GM23338 (cell line): ENCODE measurements at regions not wholly inside any gene's neighbourhood (a gene's known extent, or its start where the extent isn't known, plus 50 kb on each side); places are given as distances from the start of the nearest gene placed in this dataset.

Experiments
- ATAC-seq: fragments of 200-7000 bp; cut with Tn5 transposase; 3 replicates; pipeline ENCODE4 v1.9.1; 2020
- DNase-seq: peaks from one replicate; pipeline ENCODE4 v3.0.0-alpha.2; 2015; ENCODE audit warnings: low spot score
- H2AFZ ChIP-seq: fragments of 200-600 bp; sonication (generic); 2 replicates; pipeline ENCODE4 v1.8.0; 2016; ENCODE audit warnings: antibody characterized with exemption, mild to moderate bottlenecking, moderate library complexity
- H3F3A ChIP-seq: fragments of 200-600 bp; sonication (generic); replicated peaks from 2 replicates; pipeline ENCODE4 v1.8.0; 2017; ENCODE audit warnings: antibody characterized with exemption, mixed run types, low read depth
- H3K27ac ChIP-seq: fragments of 200-600 bp; sonication (generic); 2 replicates; pipeline ENCODE4 v1.6.1; 2016; ENCODE audit warnings: low read depth
- H3K27me3 ChIP-seq: fragments of 200-600 bp; sonication (generic); 2 replicates; pipeline ENCODE4 v1.8.0; 2016; ENCODE audit warnings: mild to moderate bottlenecking, mixed run types, moderate library complexity; ENCODE audit not compliant: insufficient read depth
- H3K36me3 ChIP-seq: fragments of 200-600 bp; sonication (generic); 2 replicates; pipeline ENCODE4 v1.8.0; 2016; ENCODE audit warnings: mild to moderate bottlenecking; ENCODE audit not compliant: insufficient read depth
- H3K4me1 ChIP-seq: fragments of 200-600 bp; sonication (generic); 2 replicates; pipeline ENCODE4 v1.8.0; 2016; ENCODE audit warnings: mild to moderate bottlenecking, moderate library complexity; ENCODE audit not compliant: insufficient read depth
- H3K4me2 ChIP-seq: fragments of 200-600 bp; sonication (generic); 2 replicates; pipeline ENCODE4 v1.7.1; 2017; ENCODE audit warnings: mixed run types
- H3K4me3 ChIP-seq: fragments of 200-600 bp; sonication (generic); 2 replicates; pipeline ENCODE4 v1.6.1; 2016; ENCODE audit warnings: mixed run types
- H3K79me2 ChIP-seq: fragments of 200-600 bp; sonication (generic); replicated peaks from 2 replicates; pipeline ENCODE4 v1.8.0; 2017; ENCODE audit warnings: mild to moderate bottlenecking; ENCODE audit not compliant: insufficient read depth
- H3K9me2 ChIP-seq: fragments of 200-600 bp; sonication (generic); 2 replicates; pipeline ENCODE4 v1.8.0; 2017; ENCODE audit not compliant: insufficient read depth
- H4K20me1 ChIP-seq: fragments of 200-600 bp; sonication (generic); replicated peaks from 2 replicates; pipeline ENCODE4 v1.8.0; 2017; ENCODE audit warnings: mild to moderate bottlenecking; ENCODE audit not compliant: insufficient read depth
- H3K27ac Mint-ChIP-seq: 2 replicates; pipeline ENCODE4 v1.8.0; 2020; ENCODE audit warnings: inconsistent platforms, mild to moderate bottlenecking, moderate library complexity, mixed read lengths
- H3K27me3 Mint-ChIP-seq: 3 replicates; pipeline ENCODE4 v1.8.0; 2022; ENCODE audit warnings: low read depth, mild to moderate bottlenecking, moderate library complexity, mixed read lengths, inconsistent platforms; ENCODE audit not compliant: insufficient read depth, poor library complexity
- H3K36me3 Mint-ChIP-seq: 3 replicates; pipeline ENCODE4 v1.8.0; 2021; ENCODE audit warnings: low read depth, mild to moderate bottlenecking, inconsistent platforms, moderate library complexity, mixed read lengths
- H3K4me1 Mint-ChIP-seq: 3 replicates; pipeline ENCODE4 v1.8.0; 2020; ENCODE audit warnings: mild to moderate bottlenecking, inconsistent platforms, mixed read lengths
- H3K4me3 Mint-ChIP-seq: 3 replicates; pipeline ENCODE4 v1.8.0; 2021; ENCODE audit warnings: moderate library complexity, mild to moderate bottlenecking, inconsistent platforms, mixed read lengths
- H3K9me3 Mint-ChIP-seq: 3 replicates; pipeline ENCODE4 v1.8.0; 2020; ENCODE audit warnings: moderate library complexity, mild to moderate bottlenecking, inconsistent platforms, mixed read lengths
- CTCF ChIP-seq, 2 experiments: fragments of 200-600 bp in 1 of 2; sonication (generic) in 1 of 2; conservative IDR thresholded peaks; 2 replicates each; pipeline versions ENCODE4 v1.5.1 to v1.6.1; 2016 to 2017; ENCODE audit warnings: antibody characterized with exemption in 2 of 2, low read depth in 2 of 2, mild to moderate bottlenecking in 2 of 2, moderate library complexity in 1 of 2
- EZH2 ChIP-seq: fragments of 200-600 bp; sonication (generic); IDR thresholded peaks from one replicate; pipeline ENCODE4 v1.8.0; 2017; ENCODE audit warnings: antibody characterized with exemption, mild to moderate bottlenecking, low read depth; ENCODE audit not compliant: unreplicated experiment
- JUNB ChIP-seq: IDR thresholded peaks from one replicate; pipeline ENCODE4 v1.6.1; 2016; ENCODE audit warnings: antibody characterized with exemption; ENCODE audit not compliant: unreplicated experiment
- STAT1 ChIP-seq: IDR thresholded peaks from one replicate; pipeline ENCODE4 v1.6.1; 2016; ENCODE audit warnings: antibody characterized with exemption; ENCODE audit not compliant: unreplicated experiment
- ZNF462 ChIP-seq: fragments of 250-450 bp; sonication (Bioruptor Pico); IDR thresholded peaks from 2 replicates; pipeline ENCODE4 v1.5.0; 2020; ENCODE audit warnings: mild to moderate bottlenecking, moderate library complexity
- TF ChIP-seq, protein P1 (sequence below): IDR thresholded peaks from 2 replicates; pipeline ENCODE4 v1.6.1; 2016; ENCODE audit warnings: antibody characterized with exemption

- TF ChIP-seq ZNF462 (CRISPR knock-in tag) (no peak), JUNB (no peak)
Observed at GRCh38 chr6:148107911-148108310, 234.7 kb upstream of the SASH1 start (continued).

DNA sequence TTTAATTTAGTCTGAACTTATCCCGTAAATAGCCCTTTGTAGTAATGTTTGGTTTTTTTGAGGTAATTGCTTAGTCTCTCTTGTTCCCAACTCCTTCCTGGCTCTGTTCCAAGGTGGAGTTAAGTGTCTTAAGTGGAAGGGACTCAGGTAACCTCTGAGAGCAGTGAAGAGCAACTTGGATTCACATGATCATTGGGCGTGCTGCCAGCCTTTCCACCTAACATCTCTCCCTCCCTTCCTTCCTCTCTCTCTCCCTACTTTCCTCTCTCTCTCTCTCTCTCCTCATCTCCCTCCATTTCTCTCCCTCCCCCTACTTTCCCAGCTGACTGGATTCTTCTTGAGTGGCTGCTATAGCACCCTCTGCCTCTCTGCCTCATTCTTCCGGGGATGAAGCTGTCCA lies 232.9 kb upstream of the SASH1 start:
- DNase-seq (no peak), ATAC-seq (no peak)
- no peaks in the 10 kb centered on the region for H3K36me3 ChIP-seq
- H4K20me1 ChIP-seq, result no peaks in the 10 kb centered on the region
- no peaks in the 10 kb centered on the region for H3K36me3 Mint-ChIP-seq
- no peak overlapping the region for H3K4me2 ChIP-seq
- no peak overlapping the region for H3K4me3 ChIP-seq
- H3K27me3 Mint-ChIP-seq, result no peaks in the 10 kb centered on the region
- H3K9me3 Mint-ChIP-seq, result no peaks in the 10 kb centered on the region
- H3K4me1 ChIP-seq, result no peaks in the 10 kb centered on the region
- H3K9me2 ChIP-seq, result 0 out of 2 replicates have a peak, but pooled peaks cover 6% of the 10 kb centered on the region
- H2AFZ ChIP-seq, result no peak overlapping the region
- no peak overlapping the region for H3K4me3 Mint-ChIP-seq
- no peaks in the 10 kb centered on the region for H3K4me1 Mint-ChIP-seq
- no peak overlapping the region for H3K27ac Mint-ChIP-seq
- H3K27ac ChIP-seq, result no peak overlapping the region
- H3K27me3 ChIP-seq, result no peaks in the 10 kb centered on the region
- H3K79me2 ChIP-seq, result no peaks in the 10 kb centered on the region
- no peaks in the 10 kb centered on the region for H3F3A ChIP-seq
- no peak for TF ChIP-seq CTCF (conservative IDR thresholded peaks at IDR 0.05; ENCODE audit: low read depth in 2 of 2)
- no peak for TF ChIP-seq STAT1
- TF ChIP-seq EZH2, result no peak
- no peak for TF ChIP-seq JUNB
- no peak for TF ChIP-seq ZNF462 (CRISPR knock-in tag)
- TF ChIP-seq, protein P1, sequence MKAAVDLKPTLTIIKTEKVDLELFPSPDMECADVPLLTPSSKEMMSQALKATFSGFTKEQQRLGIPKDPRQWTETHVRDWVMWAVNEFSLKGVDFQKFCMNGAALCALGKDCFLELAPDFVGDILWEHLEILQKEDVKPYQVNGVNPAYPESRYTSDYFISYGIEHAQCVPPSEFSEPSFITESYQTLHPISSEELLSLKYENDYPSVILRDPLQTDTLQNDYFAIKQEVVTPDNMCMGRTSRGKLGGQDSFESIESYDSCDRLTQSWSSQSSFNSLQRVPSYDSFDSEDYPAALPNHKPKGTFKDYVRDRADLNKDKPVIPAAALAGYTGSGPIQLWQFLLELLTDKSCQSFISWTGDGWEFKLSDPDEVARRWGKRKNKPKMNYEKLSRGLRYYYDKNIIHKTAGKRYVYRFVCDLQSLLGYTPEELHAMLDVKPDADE, result no peak
